ENCODE measurements at regions not wholly inside any gene's neighbourhood (a gene's known extent, or its start where the extent isn't known, plus 50 kb on each side); places are given as distances from the start of the nearest gene placed in this dataset.

DNA sequence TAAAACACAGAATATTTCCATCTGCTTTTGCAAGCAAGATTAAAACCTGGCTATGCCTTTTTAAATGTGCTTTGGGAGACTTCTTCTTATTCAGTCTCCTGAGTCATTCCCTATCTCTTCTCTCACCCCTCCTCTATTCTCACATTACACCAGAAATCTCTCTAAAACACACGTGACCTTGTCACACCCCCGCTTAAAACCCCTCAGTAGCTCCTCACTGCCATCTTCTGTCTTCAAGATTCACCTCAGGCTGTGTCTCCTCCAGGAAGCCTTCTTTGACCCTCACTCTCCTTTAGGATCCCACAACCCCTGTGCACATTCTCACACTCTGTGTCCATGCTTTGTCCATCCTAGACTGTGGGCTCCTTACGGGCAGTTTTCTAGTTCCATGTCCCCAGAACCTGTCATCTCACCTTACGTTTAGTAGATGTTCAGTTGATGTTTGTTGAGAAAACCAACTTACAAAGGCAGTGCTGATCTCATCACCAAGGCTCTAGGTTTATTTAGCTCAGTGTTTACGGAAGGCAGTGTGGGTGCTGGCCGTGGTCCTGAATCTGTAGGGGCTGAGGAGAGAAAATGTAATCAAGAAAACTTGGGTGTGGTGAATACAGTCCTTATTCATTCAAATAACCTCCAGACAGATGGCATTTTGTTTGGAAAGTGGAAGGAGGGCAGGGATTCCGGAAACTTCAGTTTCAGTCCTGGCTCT is 143.5 kb downstream of the DMRTA2 start:
- TF ChIP-seq, protein P1, sequence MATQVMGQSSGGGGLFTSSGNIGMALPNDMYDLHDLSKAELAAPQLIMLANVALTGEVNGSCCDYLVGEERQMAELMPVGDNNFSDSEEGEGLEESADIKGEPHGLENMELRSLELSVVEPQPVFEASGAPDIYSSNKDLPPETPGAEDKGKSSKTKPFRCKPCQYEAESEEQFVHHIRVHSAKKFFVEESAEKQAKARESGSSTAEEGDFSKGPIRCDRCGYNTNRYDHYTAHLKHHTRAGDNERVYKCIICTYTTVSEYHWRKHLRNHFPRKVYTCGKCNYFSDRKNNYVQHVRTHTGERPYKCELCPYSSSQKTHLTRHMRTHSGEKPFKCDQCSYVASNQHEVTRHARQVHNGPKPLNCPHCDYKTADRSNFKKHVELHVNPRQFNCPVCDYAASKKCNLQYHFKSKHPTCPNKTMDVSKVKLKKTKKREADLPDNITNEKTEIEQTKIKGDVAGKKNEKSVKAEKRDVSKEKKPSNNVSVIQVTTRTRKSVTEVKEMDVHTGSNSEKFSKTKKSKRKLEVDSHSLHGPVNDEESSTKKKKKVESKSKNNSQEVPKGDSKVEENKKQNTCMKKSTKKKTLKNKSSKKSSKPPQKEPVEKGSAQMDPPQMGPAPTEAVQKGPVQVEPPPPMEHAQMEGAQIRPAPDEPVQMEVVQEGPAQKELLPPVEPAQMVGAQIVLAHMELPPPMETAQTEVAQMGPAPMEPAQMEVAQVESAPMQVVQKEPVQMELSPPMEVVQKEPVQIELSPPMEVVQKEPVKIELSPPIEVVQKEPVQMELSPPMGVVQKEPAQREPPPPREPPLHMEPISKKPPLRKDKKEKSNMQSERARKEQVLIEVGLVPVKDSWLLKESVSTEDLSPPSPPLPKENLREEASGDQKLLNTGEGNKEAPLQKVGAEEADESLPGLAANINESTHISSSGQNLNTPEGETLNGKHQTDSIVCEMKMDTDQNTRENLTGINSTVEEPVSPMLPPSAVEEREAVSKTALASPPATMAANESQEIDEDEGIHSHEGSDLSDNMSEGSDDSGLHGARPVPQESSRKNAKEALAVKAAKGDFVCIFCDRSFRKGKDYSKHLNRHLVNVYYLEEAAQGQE (IDR thresholded peaks at IDR 0.05; ENCODE audit: borderline replicate concordance), result peak; percentile 55
- TF ChIP-seq, protein P2, sequence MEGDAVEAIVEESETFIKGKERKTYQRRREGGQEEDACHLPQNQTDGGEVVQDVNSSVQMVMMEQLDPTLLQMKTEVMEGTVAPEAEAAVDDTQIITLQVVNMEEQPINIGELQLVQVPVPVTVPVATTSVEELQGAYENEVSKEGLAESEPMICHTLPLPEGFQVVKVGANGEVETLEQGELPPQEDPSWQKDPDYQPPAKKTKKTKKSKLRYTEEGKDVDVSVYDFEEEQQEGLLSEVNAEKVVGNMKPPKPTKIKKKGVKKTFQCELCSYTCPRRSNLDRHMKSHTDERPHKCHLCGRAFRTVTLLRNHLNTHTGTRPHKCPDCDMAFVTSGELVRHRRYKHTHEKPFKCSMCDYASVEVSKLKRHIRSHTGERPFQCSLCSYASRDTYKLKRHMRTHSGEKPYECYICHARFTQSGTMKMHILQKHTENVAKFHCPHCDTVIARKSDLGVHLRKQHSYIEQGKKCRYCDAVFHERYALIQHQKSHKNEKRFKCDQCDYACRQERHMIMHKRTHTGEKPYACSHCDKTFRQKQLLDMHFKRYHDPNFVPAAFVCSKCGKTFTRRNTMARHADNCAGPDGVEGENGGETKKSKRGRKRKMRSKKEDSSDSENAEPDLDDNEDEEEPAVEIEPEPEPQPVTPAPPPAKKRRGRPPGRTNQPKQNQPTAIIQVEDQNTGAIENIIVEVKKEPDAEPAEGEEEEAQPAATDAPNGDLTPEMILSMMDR (IDR thresholded peaks at IDR 0.05; ENCODE audit: poor library complexity, severe bottlenecking), result peak; percentile 45
- TF ChIP-seq RAD21 (conservative IDR thresholded peaks at IDR 0.05), result peak; percentile 46
- TF ChIP-seq POLR2AphosphoS5 (IDR thresholded peaks at IDR 0.05), result no peak
- no peak for TF ChIP-seq TAF1 (IDR thresholded peaks at IDR 0.05; ENCODE audit: low read depth)
- no peak for TF ChIP-seq EZH2 (IDR thresholded peaks at IDR 0.05; ENCODE audit: borderline replicate concordance, insufficient read depth, low read length, poor library complexity, severe bottlenecking)
- TF ChIP-seq EP300 (conservative IDR thresholded peaks at IDR 0.05; ENCODE audit: poor library complexity, severe bottlenecking), result no peak
- TF ChIP-seq MXI1 (conservative IDR thresholded peaks at IDR 0.05; ENCODE audit: poor library complexity, severe bottlenecking), result no peak
